Stimulated activated naive B cell treated with anti-CD40 and anti-IgM and Interleukin-4, amounts not matched to agents 10 μg/mL and 1 μg/mL and 100 μg/mL, for 72 hours (primary cell): ENCODE measurements at regions not wholly inside any gene's neighbourhood (a gene's known extent, or its start where the extent isn't known, plus 50 kb on each side); places are given as distances from the start of the nearest gene placed in this dataset.
"Not testable (repeated sequence)": the region's sequence is repeated elsewhere in the genome, so short reads cannot be mapped to it uniquely, and the experiment has no call there.

ENCODE experiments used
- ATAC-seq, 2 donors: fragments of 150-1000 bp; cut with Tn5 transposase; replicated peaks; 2 replicates each; pipeline ENCODE4 v1.10.0; 2021; ENCODE audit warnings: moderate library complexity in 1 of 2
- DNase-seq: peaks from one replicate; pipeline ENCODE4 v3.0.0; 2021
- H3K27ac Mint-ChIP-seq: one replicate; pipeline ENCODE4 v1.8.0; 2022; ENCODE audit warnings: mild to moderate bottlenecking, mixed read lengths
- H3K27me3 Mint-ChIP-seq, 2 donors: one replicate each; pipeline ENCODE4 v1.8.0; 2022; ENCODE audit warnings: mixed read lengths in 2 of 2
- H3K36me3 Mint-ChIP-seq, 2 donors: one replicate each; pipeline ENCODE4 v1.8.0; 2022; ENCODE audit warnings: mixed read lengths in 2 of 2, mild to moderate bottlenecking in 1 of 2
- H3K4me1 Mint-ChIP-seq, 2 donors: one replicate each; pipeline ENCODE4 v1.8.0; 2022; ENCODE audit warnings: mixed read lengths in 2 of 2, mild to moderate bottlenecking in 1 of 2
- H3K4me3 Mint-ChIP-seq, 2 donors: one replicate each; pipeline ENCODE4 v1.8.0; 2022; ENCODE audit warnings: mild to moderate bottlenecking in 2 of 2, mixed read lengths in 2 of 2, moderate library complexity in 1 of 2
- H3K9me3 Mint-ChIP-seq, 2 donors: one replicate each; pipeline ENCODE4 v1.8.0; 2022; ENCODE audit warnings: mixed read lengths in 2 of 2, mild to moderate bottlenecking in 1 of 2

- Mint-ChIP-seq H3K4me1 (no peaks in the 10 kb centered on the region), H3K4me3 (no peak overlapping the region), H3K27me3 (peaks cover 5 to 7% of the 10 kb centered on the region in 2 donors), H3K36me3 (no peaks in the 10 kb centered on the region), H3K9me3 (peaks cover 3% of the 10 kb centered on the region in 2 donors), H3K27ac (no peak overlapping the region)
- ATAC-seq (no peak), DNase-seq (no peak)
Measured at GRCh38 chr1:204014336-204014735, 58.6 kb upstream of the SOX13 start.

- not testable (repeated sequence) for ATAC-seq, H3K9me3 Mint-ChIP-seq, H3K27ac Mint-ChIP-seq, H3K4me3 Mint-ChIP-seq, H3K36me3 Mint-ChIP-seq, H3K4me1 Mint-ChIP-seq, H3K27me3 Mint-ChIP-seq, DNase-seq
Measured at GRCh38 chr1:204014961-204015360, 58.0 kb upstream of the SOX13 start.

- Mint-ChIP-seq H3K4me3 (no peak overlapping the region), H3K36me3 (no peaks in the 10 kb centered on the region), H3K9me3 (peaks cover 3% of the 10 kb centered on the region in 2 donors), H3K27ac (no peak overlapping the region), H3K4me1 (no peaks in the 10 kb centered on the region), H3K27me3 (peaks cover 5 to 11% of the 10 kb centered on the region in 2 donors)
- ATAC-seq, result no peak
- no peak for DNase-seq
Measured at GRCh38 chr1:204017032-204017431, 55.9 kb upstream of the SOX13 start.

- Mint-ChIP-seq H3K27ac (no peak overlapping the region), H3K27me3 (peaks cover 5 to 11% of the 10 kb centered on the region in 2 donors), H3K4me1 (no peaks in the 10 kb centered on the region), H3K36me3 (no peaks in the 10 kb centered on the region), H3K4me3 (no peak overlapping the region), H3K9me3 (peaks cover 3% of the 10 kb centered on the region in 2 donors)
- DNase-seq (no peak), ATAC-seq (no peak)
Measured at GRCh38 chr1:204018460-204018859, 54.5 kb upstream of the SOX13 start.
